Erythroblast (primary cell): ENCODE measurements at regions not wholly inside any gene's neighbourhood (a gene's known extent, or its start where the extent isn't known, plus 50 kb on each side); places are given as distances from the start of the nearest gene placed in this dataset.

Experiments used
- GATA1 ChIP-seq: IDR thresholded peaks from 2 replicates; pipeline ENCODE4 v1.6.1; 2011; ENCODE audit warnings: low read depth, mild to moderate bottlenecking, control low read depth, low read length, moderate library complexity
- POLR2A ChIP-seq: IDR thresholded peaks from 2 replicates; pipeline ENCODE4 v1.6.1; 2011; ENCODE audit warnings: mild to moderate bottlenecking, low read length

DNA sequence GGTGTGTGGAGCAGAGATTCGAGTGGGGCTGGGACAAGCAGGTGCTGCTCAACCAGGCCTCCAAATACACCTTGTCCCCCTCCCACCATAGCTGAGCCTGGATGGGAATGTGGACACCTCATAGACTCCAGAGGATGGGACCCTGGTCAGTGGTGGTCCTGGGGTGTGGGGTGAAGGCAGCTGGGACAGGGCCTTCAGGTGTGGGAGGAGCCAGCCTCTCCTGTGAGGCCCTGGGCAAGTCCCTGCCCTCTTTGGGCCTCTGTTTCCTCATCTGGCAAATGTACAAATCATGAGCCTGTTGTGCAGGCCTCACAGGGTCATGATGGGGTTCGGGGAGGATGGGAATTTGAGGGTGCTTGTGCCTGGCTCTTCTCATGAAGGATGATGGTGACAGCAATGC lies 362.9 kb upstream of the NUPR2 start:
- TF ChIP-seq POLR2A (no peak), GATA1 (no peak)
